ENCODE measurements at regions not wholly inside any gene's neighbourhood (a gene's known extent, or its start where the extent isn't known, plus 50 kb on each side); places are given as distances from the start of the nearest gene placed in this dataset.

- DNase-seq (ENCODE audit: low read depth in 2 of 2) = no peak
Measured at GRCh38 chr16:86040496-86040895, 141.5 kb downstream of the IRF8 start.

- no peak for DNase-seq (ENCODE audit: low read depth in 2 of 2)
Measured at GRCh38 chr16:86041215-86041614, 142.3 kb downstream of the IRF8 start.

- no peak for DNase-seq (ENCODE audit: low read depth in 2 of 2)
Measured at GRCh38 chr16:86041807-86042206, 142.8 kb downstream of the IRF8 start.

GRCh38 chr16:86042393-86042792 lies 143.4 kb downstream of the IRF8 start:
- DNase-seq (ENCODE audit: low read depth in 2 of 2) = no peak

GRCh38 chr16:86042996-86043725 lies 144.2 kb downstream of the IRF8 start:
- DNase-seq (ENCODE audit: low read depth in 2 of 2) = no peak

GRCh38 chr16:86044241-86044671 lies 145.3 kb downstream of the IRF8 start:
- peak; percentile 21 to 38 for DNase-seq (ENCODE audit: low read depth in 2 of 2)

- DNase-seq (ENCODE audit: low read depth in 2 of 2) = peak in 1 of 2 donors; percentile 11
Measured at GRCh38 chr16:86044881-86045590, 146.1 kb downstream of the IRF8 start.

- DNase-seq (ENCODE audit: low read depth in 2 of 2) = no peak
Measured at GRCh38 chr16:86045591-86045971, 146.6 kb downstream of the IRF8 start.

GRCh38 chr16:86046026-86046425 lies 147.1 kb downstream of the IRF8 start:
- no peak for DNase-seq (ENCODE audit: low read depth in 2 of 2)

GRCh38 chr16:86046667-86047270 lies 147.8 kb downstream of the IRF8 start:
- DNase-seq (ENCODE audit: low read depth in 2 of 2) = no peak

GRCh38 chr16:86048221-86048620 lies 149.3 kb downstream of the IRF8 start:
- no peak for DNase-seq (ENCODE audit: low read depth in 2 of 2)

GRCh38 chr16:86048882-86049585 lies 150.1 kb downstream of the IRF8 start:
- DNase-seq (ENCODE audit: low read depth in 2 of 2) = peak in 1 of 2 donors; percentile 12

GRCh38 chr16:86049641-86050040 lies 150.7 kb downstream of the IRF8 start:
- DNase-seq (ENCODE audit: low read depth in 2 of 2) = no peak

- DNase-seq (ENCODE audit: low read depth in 2 of 2) = no peak
Measured at GRCh38 chr16:86050111-86050510, 151.1 kb downstream of the IRF8 start.

GRCh38 chr16:86050591-86051367 lies 151.8 kb downstream of the IRF8 start:
- no peak for DNase-seq (ENCODE audit: low read depth in 2 of 2)

- no peak for DNase-seq (ENCODE audit: low read depth in 2 of 2)
Measured at GRCh38 chr16:86051368-86052114, 152.6 kb downstream of the IRF8 start.

GRCh38 chr16:86052115-86052670 lies 153.2 kb downstream of the IRF8 start:
- DNase-seq (ENCODE audit: low read depth in 2 of 2) = no peak

- DNase-seq (ENCODE audit: low read depth in 2 of 2) = no peak
Measured at GRCh38 chr16:86052926-86053325, 154.0 kb downstream of the IRF8 start.

- DNase-seq (ENCODE audit: low read depth in 2 of 2) = no peak
Measured at GRCh38 chr16:86059253-86060171, 160.6 kb downstream of the IRF8 start.

Data from stimulated activated CD4-positive, alpha-beta T cell treated with anti-CD3 and anti-CD28 coated beads, Interleukin-15, amount 100 ng/mL, for 48 hours (primary cell).